Hepatocyte (in vitro differentiated cells): ENCODE measurements at regions not wholly inside any gene's neighbourhood (a gene's known extent, or its start where the extent isn't known, plus 50 kb on each side); places are given as distances from the start of the nearest gene placed in this dataset.

Experiments
- DNase-seq: peaks from one replicate; pipeline ENCODE4 v3.0.0-alpha.2; 2016; ENCODE audit warnings: low spot score
- H2AFZ ChIP-seq: fragments of 200-600 bp; sonication (generic); 2 replicates; pipeline ENCODE4 v1.6.0; 2016; ENCODE audit warnings: antibody characterized with exemption, mild to moderate bottlenecking
- H3K27ac ChIP-seq: fragments of 200-600 bp; sonication (generic); 2 replicates; pipeline ENCODE4 v1.5.1; 2016; ENCODE audit warnings: mild to moderate bottlenecking
- H3K27me3 ChIP-seq: fragments of 200-600 bp; sonication (generic); 2 replicates; pipeline ENCODE4 v1.6.1; 2016
- H3K36me3 ChIP-seq: fragments of 200-600 bp; sonication (generic); replicated peaks from 2 replicates; pipeline ENCODE4 v1.5.1; 2016; ENCODE audit warnings: low read depth; ENCODE audit not compliant: insufficient read depth
- H3K4me1 ChIP-seq: fragments of 200-600 bp; sonication (generic); 2 replicates; pipeline ENCODE4 v1.5.1; 2016; ENCODE audit warnings: mild to moderate bottlenecking, moderate library complexity; ENCODE audit not compliant: insufficient read depth
- H3K4me2 ChIP-seq: fragments of 200-600 bp; sonication (generic); 2 replicates; pipeline ENCODE4 v1.6.0; 2016
- H3K4me3 ChIP-seq: fragments of 200-600 bp; sonication (generic); 2 replicates; pipeline ENCODE4 v1.5.1; 2016; ENCODE audit warnings: mild to moderate bottlenecking
- H3K79me2 ChIP-seq: fragments of 200-600 bp; sonication (generic); 2 replicates; pipeline ENCODE4 v1.6.0; 2017; ENCODE audit warnings: mild to moderate bottlenecking
- H3K9me2 ChIP-seq: fragments of 200-600 bp; sonication (generic); replicated peaks from 2 replicates; pipeline ENCODE4 v1.6.0; 2017; ENCODE audit warnings: mild to moderate bottlenecking; ENCODE audit not compliant: insufficient read depth
- H3K9me3 ChIP-seq: fragments of 200-600 bp; sonication (generic); 2 replicates; pipeline ENCODE4 v1.5.1; 2016; ENCODE audit warnings: low read depth, mild to moderate bottlenecking
- H4K20me1 ChIP-seq: fragments of 200-600 bp; sonication (generic); 2 replicates; pipeline ENCODE4 v1.6.0; 2016; ENCODE audit warnings: mild to moderate bottlenecking; ENCODE audit not compliant: insufficient read depth, poor library complexity, severe bottlenecking
- CTCF ChIP-seq: fragments of 200-600 bp; sonication (generic); IDR thresholded peaks from 2 replicates; pipeline ENCODE4 v1.5.1; 2016; ENCODE audit warnings: antibody characterized with exemption, mild to moderate bottlenecking; ENCODE audit not compliant: poor library complexity
- EZH2 ChIP-seq: fragments of 200-600 bp; sonication (generic); IDR thresholded peaks from 2 replicates; pipeline ENCODE4 v1.6.1; 2016; ENCODE audit warnings: antibody characterized with exemption, mild to moderate bottlenecking, borderline replicate concordance
- EZH2phosphoT487 ChIP-seq: fragments of 200-600 bp; sonication (generic); IDR thresholded peaks from one replicate; pipeline ENCODE4 v1.6.1; 2018; ENCODE audit warnings: antibody characterized with exemption, mild to moderate bottlenecking, low read depth, moderate library complexity; ENCODE audit not compliant: unreplicated experiment, severe bottlenecking
- WGBS: methylation state at CpG from one replicate; pipeline ENCODE4 v1.1.6; 2016; ENCODE audit warnings: low lambda C conversion rate; ENCODE audit errors: missing lambda C conversion rate; 5-methylcytosine and 5-hydroxymethylcytosine counted together

- Histone ChIP-seq H3K4me1 (peaks cover 10% of the 10 kb centered on the region), H3K4me2 (peak overlapping the region; percentile 41), H3K9me2 (no peaks in the 10 kb centered on the region), H3K27ac (peak overlapping the region; percentile 53), H4K20me1 (no peaks in the 10 kb centered on the region), H3K4me3 (no peak overlapping the region), H3K36me3 (no peaks in the 10 kb centered on the region), H2AFZ (no peak overlapping the region), H3K79me2 (no peaks in the 10 kb centered on the region), H3K27me3 (no peaks in the 10 kb centered on the region), H3K9me3 (no peaks in the 10 kb centered on the region)
- no peak for TF ChIP-seq EZH2
- TF ChIP-seq EZH2phosphoT487 = no peak
- TF ChIP-seq CTCF = no peak
- DNase-seq = peak; percentile 21
- WGBS = 57% methylated on average over 16 of the region's 16 CpGs
These were observed 124.1 kb upstream of the TBL1X start for GRCh38 chrX:9340598-9341290.

- peaks cover 10% of the 10 kb centered on the region for H3K4me1 ChIP-seq
- DNase-seq = peak; percentile 74
- H3K27ac ChIP-seq = peak overlapping the region; percentile 53
- no peaks in the 10 kb centered on the region for H3K9me2 ChIP-seq
- H2AFZ ChIP-seq = peak overlapping the region; percentile 50
- H3K4me2 ChIP-seq = peak overlapping the region; percentile 41
- H4K20me1 ChIP-seq = no peaks in the 10 kb centered on the region
- TF ChIP-seq EZH2phosphoT487 = no peak
- TF ChIP-seq CTCF = no peak
- no peak for TF ChIP-seq EZH2
- 33% methylated on average over 12 of the region's 15 CpGs for WGBS
- H3K27me3 ChIP-seq = no peaks in the 10 kb centered on the region
- no peaks in the 10 kb centered on the region for H3K9me3 ChIP-seq
- no peaks in the 10 kb centered on the region for H3K36me3 ChIP-seq
- no peak overlapping the region for H3K4me3 ChIP-seq
- no peaks in the 10 kb centered on the region for H3K79me2 ChIP-seq
These were observed 123.3 kb upstream of the TBL1X start for GRCh38 chrX:9341291-9342201.

GRCh38 chrX:9342561-9343051, 122.3 kb upstream of the TBL1X start:
- no peak overlapping the region for H3K27ac ChIP-seq
- no peaks in the 10 kb centered on the region for H3K27me3 ChIP-seq
- TF ChIP-seq EZH2phosphoT487 = no peak
- no peak for TF ChIP-seq CTCF
- TF ChIP-seq EZH2 = no peak
- H3K9me3 ChIP-seq = no peaks in the 10 kb centered on the region
- WGBS = 51% methylated on average over 22 of the region's 25 CpGs
- no peak overlapping the region for H3K4me3 ChIP-seq
- H4K20me1 ChIP-seq = no peaks in the 10 kb centered on the region
- H3K4me2 ChIP-seq = peak overlapping the region; percentile 85
- H3K9me2 ChIP-seq = no peaks in the 10 kb centered on the region
- H2AFZ ChIP-seq = peak overlapping the region; percentile 66
- H3K36me3 ChIP-seq = no peaks in the 10 kb centered on the region
- DNase-seq = peak; percentile 87
- H3K4me1 ChIP-seq = peaks cover 10% of the 10 kb centered on the region
- no peaks in the 10 kb centered on the region for H3K79me2 ChIP-seq
